Pancreas (tissue), 10 donors: ENCODE measurements at regions not wholly inside any gene's neighbourhood (a gene's known extent, or its start where the extent isn't known, plus 50 kb on each side); places are given as distances from the start of the nearest gene placed in this dataset.

ENCODE experiments used
- ATAC-seq, 4 donors: fragments of 200-7000 bp; cut with Tn5 transposase; one replicate each; pipeline versions ENCODE4 v1.8.0 to v1.9.1; 2020; ENCODE audit warnings: mild to moderate bottlenecking in 4 of 4, moderate library complexity in 4 of 4
- DNase-seq, 6 donors: peaks; one replicate each; pipeline ENCODE4 v3.0.0-alpha.2; 2020
- FAIRE-seq: peaks from 2 replicates; lab custom pipeline; 2012; peaks lifted over from hg19 to GRCh38; lab: Jason Lieb, UNC
- H3K27ac ChIP-seq, 4 donors: fragments of 200-600 bp; sonication (generic); 1 replicate in 3 of 4; 2 replicates in 1 of 4; pipeline versions ENCODE4 v1.5.0 to v1.8.0; 2020
- H3K27me3 ChIP-seq, 4 donors: fragments of 200-600 bp; one replicate each; pipeline ENCODE4 v1.8.0; 2021
- H3K36me3 ChIP-seq, 3 donors: fragments of 200-600 bp; sonication (generic) in 1 of 3; one replicate each; pipeline versions ENCODE4 v1.5.0 to v1.8.0; 2020 to 2021
- H3K4me1 ChIP-seq, 3 donors: fragments of 200-600 bp; one replicate each; pipeline ENCODE4 v1.8.0; 2021
- H3K4me3 ChIP-seq, 4 donors: fragments of 200-600 bp; sonication (generic) in 2 of 4; one replicate each; pipeline versions ENCODE4 v1.5.0 to v1.8.0; 2020 to 2021
- H3K9me3 ChIP-seq, 4 donors: fragments of 200-600 bp; one replicate each; pipeline ENCODE4 v1.8.0; 2021
- WGBS, 2 donors: extraction: QIAGEN DNeasy Blood & Tissue Kit; methylation state at CpG; one replicate each; pipeline ENCODE4 v1.1.7; 2013; 5-methylcytosine and 5-hydroxymethylcytosine counted together
- intact Hi-C, 3 donors: fragments of 100-400 bp; cut with DNase I; formaldehyde crosslinking; loops; one replicate each; pipeline versions ENCODE4 v1.11.1 to v1.14.2; 2022
- TF ChIP-seq, protein P1 (sequence below), 4 donors: fragments of 200-600 bp; sonication (generic) in 3 of 4; IDR thresholded peaks; one replicate each; pipeline versions ENCODE4 v1.5.0 to v1.8.0; 2021; ENCODE audit warnings: antibody characterized with exemption in 4 of 4
- donor health status: healthy with polysubstance abuse.
- donor health status: DM: no; HTN: no; CAD: no; lungs with moderate emphysema.
- donor health status: DM: no; HTN: no; CAD: no.
- donor health status: control.
- donor health status: control.
- donor health status: Bipolar disorder and iron deficiency.
- donor health status: DM: yes; HTN: yes; CAD: no.
- donor health status: DM: no; HTN: no; CAD: no.
- donor health status: DM: no; HTN: no; CAD: no.
- donor health status: DM: yes; HTN: yes; CAD: no.

- no peak for FAIRE-seq
- Histone ChIP-seq H3K27me3 (no peaks in the 10 kb centered on the region), H3K36me3 (no peaks in the 10 kb centered on the region), H3K4me1 (peaks cover 0 to 5% (median 0%) of the 10 kb centered on the region in 3 donors), H3K4me3 (no peak overlapping the region), H3K9me3 (no peaks in the 10 kb centered on the region), H3K27ac (no peak overlapping the region)
- ATAC-seq, result no peak
- 90 to 91% methylated on average over 3 of the region's 3 CpGs for WGBS, 2 donors
- TF ChIP-seq, protein P1, sequence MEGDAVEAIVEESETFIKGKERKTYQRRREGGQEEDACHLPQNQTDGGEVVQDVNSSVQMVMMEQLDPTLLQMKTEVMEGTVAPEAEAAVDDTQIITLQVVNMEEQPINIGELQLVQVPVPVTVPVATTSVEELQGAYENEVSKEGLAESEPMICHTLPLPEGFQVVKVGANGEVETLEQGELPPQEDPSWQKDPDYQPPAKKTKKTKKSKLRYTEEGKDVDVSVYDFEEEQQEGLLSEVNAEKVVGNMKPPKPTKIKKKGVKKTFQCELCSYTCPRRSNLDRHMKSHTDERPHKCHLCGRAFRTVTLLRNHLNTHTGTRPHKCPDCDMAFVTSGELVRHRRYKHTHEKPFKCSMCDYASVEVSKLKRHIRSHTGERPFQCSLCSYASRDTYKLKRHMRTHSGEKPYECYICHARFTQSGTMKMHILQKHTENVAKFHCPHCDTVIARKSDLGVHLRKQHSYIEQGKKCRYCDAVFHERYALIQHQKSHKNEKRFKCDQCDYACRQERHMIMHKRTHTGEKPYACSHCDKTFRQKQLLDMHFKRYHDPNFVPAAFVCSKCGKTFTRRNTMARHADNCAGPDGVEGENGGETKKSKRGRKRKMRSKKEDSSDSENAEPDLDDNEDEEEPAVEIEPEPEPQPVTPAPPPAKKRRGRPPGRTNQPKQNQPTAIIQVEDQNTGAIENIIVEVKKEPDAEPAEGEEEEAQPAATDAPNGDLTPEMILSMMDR (IDR thresholded peaks at IDR 0.05), result no peak
- intact Hi-C loops, result no loop called here
- no peak for DNase-seq
Observed at GRCh38 chr2:167793725-167794124, 453.7 kb downstream of the STK39 start.

GRCh38 chr2:167792126-167792525 is 455.3 kb downstream of the STK39 start:
- TF ChIP-seq, protein P1 (IDR thresholded peaks at IDR 0.05), result no peak
- no peak for FAIRE-seq
- Histone ChIP-seq H3K4me1 (peaks cover 0 to 5% (median 0%) of the 10 kb centered on the region in 3 donors), H3K27me3 (no peaks in the 10 kb centered on the region), H3K36me3 (no peaks in the 10 kb centered on the region), H3K27ac (no peak overlapping the region), H3K9me3 (no peaks in the 10 kb centered on the region), H3K4me3 (no peak overlapping the region)
- no peak for DNase-seq
- 85 to 95% methylated on average over 1 of the region's 1 CpG for WGBS, 2 donors
- no peak for ATAC-seq
- intact Hi-C loops, result no loop called here

DNA sequence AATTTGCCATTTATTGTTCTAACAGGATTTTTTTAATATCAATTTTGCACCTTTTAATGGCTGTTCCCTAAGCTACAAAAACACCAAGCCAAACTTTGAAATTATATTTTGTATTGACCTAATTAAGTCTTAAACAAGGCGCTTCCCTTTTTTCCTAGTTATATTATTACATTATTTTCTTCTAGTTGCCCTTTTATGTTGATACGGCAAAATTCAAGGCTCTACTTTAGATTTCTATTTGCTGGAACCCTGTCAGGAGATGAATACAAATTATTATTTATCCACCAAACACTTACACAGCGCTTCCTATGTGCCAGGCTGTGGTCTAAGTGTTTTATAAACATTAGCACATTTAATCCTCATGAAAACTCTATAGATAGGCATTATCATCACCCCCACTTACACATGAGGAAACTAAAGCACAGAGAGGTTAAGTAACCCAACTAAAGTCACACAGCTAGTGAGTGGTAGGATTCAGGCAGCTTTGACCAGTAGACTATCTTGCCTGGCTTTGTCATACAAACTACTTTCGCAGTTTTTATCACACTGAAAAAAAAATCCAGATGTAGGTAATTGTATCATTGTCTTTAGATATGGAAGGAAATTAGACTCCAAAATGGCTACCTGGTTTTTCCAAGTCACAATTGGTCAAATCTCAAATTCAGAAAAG is 456.5 kb downstream of the STK39 start:
- H3K9me3 ChIP-seq, result no peaks in the 10 kb centered on the region
- no peak for FAIRE-seq

DNA sequence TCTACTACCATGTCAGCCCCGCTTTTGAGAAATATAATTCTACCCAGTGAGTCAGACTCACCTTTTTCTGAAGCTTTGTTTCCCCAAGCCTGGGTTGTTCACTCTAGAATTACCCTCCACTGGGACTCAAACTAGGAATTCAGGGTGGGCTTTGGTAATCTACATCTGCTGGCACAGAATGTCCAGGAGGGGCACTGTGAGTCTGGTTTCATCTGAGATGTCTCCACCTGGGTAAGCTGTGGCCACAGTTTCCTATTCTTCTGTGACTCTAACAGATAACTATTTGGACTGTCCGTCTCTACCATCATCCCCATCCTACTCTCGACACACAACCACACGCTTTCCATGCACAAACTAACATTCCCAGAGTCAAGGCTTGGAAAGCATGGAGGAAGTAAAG is 457.2 kb downstream of the STK39 start:
- TF ChIP-seq, protein P1 (IDR thresholded peaks at IDR 0.05), result no peak
- H3K36me3 ChIP-seq, result no peaks in the 10 kb centered on the region
- peaks cover 0 to 5% (median 0%) of the 10 kb centered on the region in 3 donors for H3K4me1 ChIP-seq
- no peaks in the 10 kb centered on the region for H3K27me3 ChIP-seq
- DNase-seq (no peak), ATAC-seq (no peak), FAIRE-seq (no peak)
- intact Hi-C loops, result no loop called here
- no peak overlapping the region for H3K4me3 ChIP-seq
- WGBS, 2 donors, result 93% methylated on average over 4 of the region's 4 CpGs
- no peaks in the 10 kb centered on the region for H3K9me3 ChIP-seq
- no peak overlapping the region for H3K27ac ChIP-seq

More for the DNA sequence above, 456.5 kb downstream of the STK39 start:
- intact Hi-C loops, result no loop called here
- Histone ChIP-seq H3K27me3 (no peaks in the 10 kb centered on the region), H3K36me3 (no peaks in the 10 kb centered on the region), H3K4me3 (no peak overlapping the region), H3K27ac (no peak overlapping the region), H3K4me1 (peaks cover 0 to 5% (median 0%) of the 10 kb centered on the region in 3 donors)
- 92 to 93% methylated on average over 4 of the region's 4 CpGs for WGBS, 2 donors
- no peak for ATAC-seq
- DNase-seq, result no peak
- TF ChIP-seq, protein P1 (IDR thresholded peaks at IDR 0.05), result no peak

GRCh38 chr2:167787562-167787961 is 459.8 kb downstream of the STK39 start:
- no peaks in the 10 kb centered on the region for H3K27me3 ChIP-seq
- intact Hi-C loops, result no loop called here
- H3K4me3 ChIP-seq, result no peak overlapping the region
- no peaks in the 10 kb centered on the region for H3K36me3 ChIP-seq
- no peak overlapping the region for H3K27ac ChIP-seq
- WGBS, 2 donors, result 69 to 72% methylated on average over 3 of the region's 3 CpGs
- FAIRE-seq (no peak), DNase-seq (no peak), ATAC-seq (no peak)
- no peaks in the 10 kb centered on the region for H3K4me1 ChIP-seq
- H3K9me3 ChIP-seq, result no peaks in the 10 kb centered on the region
- TF ChIP-seq, protein P1 (IDR thresholded peaks at IDR 0.05), result no peak
